Left lung (tissue), 4 donors: ENCODE measurements at regions not wholly inside any gene's neighbourhood (a gene's known extent, or its start where the extent isn't known, plus 50 kb on each side); places are given as distances from the start of the nearest gene placed in this dataset.

Source experiments
- ATAC-seq: fragments of 200-7000 bp; cut with Tn5 transposase; one replicate; pipeline ENCODE4 v1.9.1; 2020; ENCODE audit warnings: moderate library complexity
- DNase-seq, 4 donors: peaks; one replicate each; pipeline ENCODE4 v3.0.0-alpha.2; 2013 to 2020
- H3K27ac ChIP-seq, 2 donors: fragments of 200-600 bp; sonication (generic) in 1 of 2; one replicate each; pipeline versions ENCODE4 v1.5.0 to v1.8.0; 2020 to 2021
- H3K27me3 ChIP-seq, 2 donors: fragments of 200-600 bp; sonication (generic) in 1 of 2; one replicate each; pipeline versions ENCODE4 v1.5.0 to v1.8.0; 2020 to 2021
- H3K36me3 ChIP-seq, 2 donors: fragments of 200-600 bp; sonication (generic) in 1 of 2; one replicate each; pipeline versions ENCODE4 v1.5.0 to v1.8.0; 2020 to 2021
- H3K4me1 ChIP-seq, 2 donors: fragments of 200-600 bp; one replicate each; pipeline ENCODE4 v1.8.0; 2021
- H3K4me3 ChIP-seq, 2 donors: fragments of 200-600 bp; sonication (generic) in 1 of 2; one replicate each; pipeline versions ENCODE4 v1.5.0 to v1.8.0; 2020 to 2021; ENCODE audit warnings: mild to moderate bottlenecking in 1 of 2
- H3K9me3 ChIP-seq, 2 donors: fragments of 200-600 bp; sonication (generic) in 1 of 2; one replicate each; pipeline versions ENCODE4 v1.5.0 to v1.8.0; 2020 to 2021
- CTCF ChIP-seq, 2 donors: fragments of 200-600 bp; sonication (generic) in 1 of 2; IDR thresholded peaks; one replicate each; pipeline versions ENCODE4 v1.5.0 to v1.8.0; 2021; ENCODE audit warnings: antibody characterized with exemption in 2 of 2
- intact Hi-C, 2 donors: fragments of 100-400 bp; cut with DNase I; formaldehyde crosslinking; loops; one replicate each; pipeline versions ENCODE4 v1.11.2 to v1.14.2; 2022
- donor health status: DM: no; HTN: yes; CAD: no.
- donor health status: DM: no; HTN: no; CAD: no.

DNA sequence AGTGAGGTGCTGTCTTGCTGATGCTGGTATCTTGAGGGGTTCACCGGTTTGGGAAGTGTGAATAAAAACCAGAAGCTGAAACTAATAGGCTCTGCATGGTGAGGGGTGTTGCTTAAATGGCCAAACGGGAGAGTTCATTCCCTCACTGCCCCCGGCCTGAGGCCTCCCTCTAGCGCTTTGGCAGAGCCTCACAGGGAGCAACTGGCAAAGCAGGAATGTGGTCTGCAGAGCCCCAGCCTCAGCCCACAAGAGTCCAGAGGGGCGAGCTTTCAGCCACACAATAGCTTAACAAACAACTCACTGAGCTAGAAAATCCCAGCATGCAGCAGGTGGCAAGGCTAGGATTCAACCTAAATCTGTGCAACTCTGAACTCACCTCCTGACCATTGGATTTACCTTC is 234.8 kb downstream of the MED10 start:
- H3K4me3 ChIP-seq, result no peak overlapping the region
- H3K36me3 ChIP-seq, result no peaks in the 10 kb centered on the region
- no peaks in the 10 kb centered on the region for H3K27me3 ChIP-seq
- H3K27ac ChIP-seq, result no peak overlapping the region
- no peak for TF ChIP-seq CTCF (IDR thresholded peaks at IDR 0.05)
- H3K9me3 ChIP-seq, result no peaks in the 10 kb centered on the region
- no peak for DNase-seq
- H3K4me1 ChIP-seq, result no peaks in the 10 kb centered on the region
- intact Hi-C loops, result no loop called here
- no peak for ATAC-seq

- TF ChIP-seq CTCF (IDR thresholded peaks at IDR 0.05), result no peak
- no peaks in the 10 kb centered on the region for H3K27me3 ChIP-seq
These were observed 236.0 kb downstream of the MED10 start for GRCh38 chr5:6142353-6142752.

GRCh38 chr5:6140219-6140618 is 238.1 kb downstream of the MED10 start:
- Histone ChIP-seq H3K27me3 (no peaks in the 10 kb centered on the region), H3K4me1 (no peaks in the 10 kb centered on the region), H3K4me3 (no peak overlapping the region), H3K9me3 (no peaks in the 10 kb centered on the region), H3K36me3 (no peaks in the 10 kb centered on the region), H3K27ac (no peak overlapping the region)
- DNase-seq (no peak), ATAC-seq (no peak)
- TF ChIP-seq CTCF (IDR thresholded peaks at IDR 0.05), result no peak
- intact Hi-C loops, result no loop called here

More at GRCh38 chr5:6142353-6142752, 236.0 kb downstream of the MED10 start:
- H3K27ac ChIP-seq, result no peak overlapping the region
- no peaks in the 10 kb centered on the region for H3K36me3 ChIP-seq
- no peak for ATAC-seq
- intact Hi-C loops, result no loop called here
- no peak overlapping the region for H3K4me3 ChIP-seq
- no peaks in the 10 kb centered on the region for H3K9me3 ChIP-seq
- H3K4me1 ChIP-seq, result no peaks in the 10 kb centered on the region
- no peak for DNase-seq

DNA sequence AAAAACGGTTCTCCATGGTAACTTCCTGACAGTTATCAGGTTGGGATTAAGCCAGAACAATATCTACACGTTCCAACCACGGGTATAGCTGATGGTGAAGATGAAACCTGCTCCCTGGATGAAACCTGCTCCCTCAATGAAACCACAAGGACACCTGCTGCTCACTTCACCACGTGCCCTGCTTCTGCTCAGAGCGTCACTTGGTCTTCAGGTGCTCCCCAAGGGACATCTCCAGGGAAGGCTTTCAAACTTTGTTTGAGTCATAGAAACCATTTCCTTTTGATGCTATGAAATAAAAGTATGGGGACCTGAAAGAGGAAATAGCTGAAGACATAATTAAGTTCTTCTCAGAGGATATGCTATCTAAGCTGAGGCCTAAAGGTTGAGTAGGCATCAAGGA is 242.4 kb downstream of the MED10 start:
- Histone ChIP-seq H3K9me3 (no peaks in the 10 kb centered on the region), H3K36me3 (no peaks in the 10 kb centered on the region), H3K27ac (no peak overlapping the region), H3K4me1 (no peaks in the 10 kb centered on the region), H3K4me3 (no peak overlapping the region), H3K27me3 (no peaks in the 10 kb centered on the region)
- DNase-seq, result no peak
- intact Hi-C loops, result no loop called here
- no peak for ATAC-seq
- TF ChIP-seq CTCF (IDR thresholded peaks at IDR 0.05), result no peak

DNA sequence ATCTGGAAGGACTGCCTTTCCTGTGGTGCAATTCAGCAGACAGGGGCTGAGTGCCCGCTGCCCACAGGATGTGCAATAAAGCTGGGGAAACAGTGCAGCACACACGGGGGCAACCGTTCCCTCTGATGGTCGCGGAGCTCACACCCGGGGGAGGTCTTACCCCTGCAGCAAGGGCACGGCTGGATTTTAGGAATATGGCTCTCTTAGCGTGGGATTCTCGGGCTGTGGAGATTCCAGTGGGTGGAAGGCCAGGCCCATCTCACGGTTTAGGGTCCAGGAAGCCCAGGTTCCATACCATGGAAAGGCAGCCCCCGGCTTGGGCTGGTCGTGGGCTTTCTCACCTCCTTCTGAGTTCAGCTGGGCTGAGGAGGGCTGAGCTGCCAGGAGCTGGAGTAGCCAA is 244.1 kb downstream of the MED10 start:
- TF ChIP-seq CTCF (IDR thresholded peaks at IDR 0.05), result no peak
- Histone ChIP-seq H3K4me3 (no peak overlapping the region), H3K9me3 (no peaks in the 10 kb centered on the region), H3K27ac (no peak overlapping the region), H3K4me1 (no peaks in the 10 kb centered on the region), H3K36me3 (no peaks in the 10 kb centered on the region), H3K27me3 (no peaks in the 10 kb centered on the region)
- DNase-seq (no peak), ATAC-seq (no peak)
- intact Hi-C loops, result no loop called here
